GM19035 (cell line): ENCODE measurements at regions not wholly inside any gene's neighbourhood (a gene's known extent, or its start where the extent isn't known, plus 50 kb on each side); places are given as distances from the start of the nearest gene placed in this dataset.
A peak's percentile ranks its signal among the peaks of the same experiment; 100 is the strongest.
"Not testable (repeated sequence)": the region's sequence is repeated elsewhere in the genome, so short reads cannot be mapped to it uniquely, and the experiment has no call there.

ENCODE experiments used
- ATAC-seq: cut with Tn5 transposase; IDR thresholded peaks from one replicate; pipeline ENCODE4 v1.9.1; 2021; ENCODE audit not compliant: unreplicated experiment

DNA sequence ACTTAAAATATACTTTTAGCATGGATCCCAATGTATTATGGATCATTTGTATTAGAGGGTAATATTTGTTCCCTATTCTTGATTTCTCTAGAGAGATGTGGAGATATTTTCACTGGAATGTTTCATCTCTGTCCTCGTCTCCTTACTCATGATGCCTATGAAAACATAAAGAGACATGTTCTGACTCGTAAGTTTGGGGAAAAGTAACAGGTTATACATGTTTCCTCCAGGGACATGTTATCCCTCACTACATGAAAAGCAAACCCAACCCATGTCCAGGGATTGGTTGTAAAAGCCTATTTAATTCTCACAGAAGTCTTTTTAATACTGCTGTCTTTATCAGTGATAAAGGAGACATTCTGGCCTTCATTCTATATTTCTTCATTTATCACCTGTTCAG lies 621.4 kb downstream of the GABRG1 start:
- ATAC-seq: no peak

DNA sequence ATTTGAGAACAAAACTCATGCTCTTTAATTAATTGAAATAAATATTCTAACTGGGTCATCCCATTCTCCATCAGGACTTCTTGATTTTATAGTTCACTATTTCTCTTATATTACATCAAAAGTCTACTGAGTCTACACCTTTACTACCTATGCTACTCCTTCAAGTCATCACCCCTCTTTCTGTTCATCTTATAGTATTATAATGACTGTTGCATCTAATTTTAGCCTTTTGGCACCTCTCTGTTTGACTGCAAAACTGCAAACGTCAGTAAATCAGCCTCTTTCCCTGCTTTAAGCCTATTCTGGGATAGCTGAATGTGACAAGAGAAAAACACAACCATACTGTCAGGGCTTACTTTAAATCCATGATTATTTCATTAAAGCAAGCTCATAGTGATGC lies 639.1 kb downstream of the GABRG1 start:
- ATAC-seq: no peak

DNA sequence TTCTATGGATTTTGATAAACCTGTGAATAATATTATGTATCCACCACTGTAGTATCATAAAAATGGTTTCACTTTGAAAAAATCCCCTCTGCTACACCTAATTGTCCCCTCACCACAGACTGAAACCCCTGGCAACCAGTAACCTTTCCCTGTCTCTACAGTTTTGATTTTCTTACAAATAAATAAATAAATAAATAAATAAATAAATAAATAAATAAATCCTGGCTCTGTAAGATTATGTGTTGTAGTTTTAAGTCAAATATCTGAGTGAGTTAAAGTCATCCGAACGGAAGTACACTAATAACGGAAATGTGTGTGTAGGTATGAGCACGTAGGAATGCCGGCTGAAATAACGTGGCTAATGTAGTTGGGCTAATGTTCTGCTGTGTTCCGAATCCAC lies 641.5 kb downstream of the GABRG1 start:
- ATAC-seq: no peak

DNA sequence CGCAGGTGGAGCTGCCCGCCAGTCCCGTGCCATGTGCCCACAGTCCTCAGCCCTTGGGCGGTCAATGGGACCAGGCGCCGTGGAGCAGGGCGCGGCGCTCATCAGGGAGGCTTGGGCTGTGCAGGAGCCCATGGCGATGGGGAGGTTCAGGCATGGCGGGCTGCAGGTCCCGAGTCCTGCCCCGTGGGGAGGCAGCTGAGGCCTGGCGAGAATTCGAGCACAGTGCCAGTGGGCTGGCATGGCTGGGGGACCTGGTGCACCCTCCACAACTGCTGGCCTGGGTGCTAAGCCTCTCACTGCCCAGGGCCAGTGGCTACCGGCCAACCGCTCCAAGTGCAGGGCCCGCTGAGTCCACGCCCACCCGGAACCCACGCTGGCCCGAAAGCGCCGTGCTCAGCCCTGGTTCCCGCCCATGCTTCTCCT lies 646.5 kb downstream of the GABRG1 start:
- ATAC-seq: no peak

DNA sequence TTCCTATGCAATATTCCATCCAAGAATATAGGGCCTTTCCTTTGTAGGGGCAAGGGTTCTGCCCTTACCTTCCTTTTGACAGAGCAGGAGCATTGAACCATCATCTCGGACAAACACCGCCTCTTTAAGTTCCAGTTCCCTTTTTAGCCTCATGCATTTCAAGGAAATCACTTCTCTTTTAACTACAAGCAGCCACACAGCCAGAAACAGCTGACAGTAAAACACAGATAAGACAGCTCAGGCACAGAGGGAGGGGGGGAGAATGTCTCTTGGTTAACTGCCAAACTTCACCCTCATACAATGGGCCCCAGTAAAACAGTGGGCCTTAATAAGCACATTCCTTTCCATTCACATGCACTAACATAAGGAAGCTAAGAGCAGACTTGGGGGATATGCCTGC lies 648.3 kb downstream of the GABRG1 start:
- no peak for ATAC-seq

DNA sequence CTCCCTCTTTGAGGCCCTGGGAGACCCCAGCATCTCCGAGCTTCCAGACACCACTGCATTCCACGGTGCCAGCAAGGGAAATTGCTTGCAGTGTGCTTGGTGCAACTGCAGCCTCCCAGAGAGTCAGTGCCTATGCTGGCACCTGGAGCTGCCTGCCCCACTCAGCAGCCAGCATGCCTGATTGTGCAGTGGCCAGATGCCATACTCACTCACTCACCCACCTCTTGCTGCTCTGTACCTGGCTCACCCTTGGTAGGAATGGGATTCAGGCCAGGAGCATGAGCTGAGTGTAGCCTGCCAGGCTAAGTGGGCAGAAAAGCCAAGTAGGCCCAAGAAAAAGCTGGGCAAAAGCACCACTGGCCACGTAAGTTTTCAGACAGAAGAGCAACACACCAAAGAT lies 651.4 kb downstream of the GABRG1 start:
- no peak for ATAC-seq

DNA sequence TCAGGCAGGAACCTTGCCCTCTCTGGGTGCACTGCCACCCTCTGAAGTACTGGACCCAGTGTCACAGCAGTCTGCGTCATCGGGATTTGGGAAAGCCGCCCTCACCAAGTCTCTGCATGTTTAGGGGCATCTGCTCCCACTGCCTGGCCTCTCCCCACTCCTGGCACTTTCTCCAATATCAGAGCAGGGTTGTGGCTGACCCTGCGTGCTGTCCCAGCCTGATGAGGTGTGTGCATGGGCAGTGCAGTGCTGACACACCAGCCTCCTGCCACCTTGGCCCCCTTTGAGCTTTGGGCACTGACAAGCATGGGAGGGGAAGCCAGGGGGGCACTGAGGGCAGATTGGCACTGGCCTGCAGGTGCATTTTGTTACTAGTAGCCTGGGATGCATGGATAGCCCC lies 652.5 kb downstream of the GABRG1 start:
- ATAC-seq: no peak

DNA sequence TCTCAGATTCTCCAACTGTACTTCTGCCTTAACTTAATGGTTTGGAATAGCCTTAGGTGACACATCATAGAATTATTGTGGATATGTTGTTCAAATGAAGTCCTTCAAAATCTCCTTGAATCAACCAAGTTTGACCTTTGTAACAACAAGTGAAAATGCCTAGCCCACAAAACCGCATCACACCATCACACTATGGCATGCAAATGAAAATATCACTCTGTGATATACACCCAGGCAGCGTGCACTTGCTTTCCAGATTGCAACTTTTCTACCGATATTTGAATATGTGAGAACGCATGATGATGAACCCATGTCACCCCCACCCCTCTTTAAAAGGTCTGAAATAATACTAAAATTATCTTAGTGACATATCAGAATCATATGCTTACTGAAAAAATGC lies 656.7 kb downstream of the GABRG1 start:
- no peak for ATAC-seq

DNA sequence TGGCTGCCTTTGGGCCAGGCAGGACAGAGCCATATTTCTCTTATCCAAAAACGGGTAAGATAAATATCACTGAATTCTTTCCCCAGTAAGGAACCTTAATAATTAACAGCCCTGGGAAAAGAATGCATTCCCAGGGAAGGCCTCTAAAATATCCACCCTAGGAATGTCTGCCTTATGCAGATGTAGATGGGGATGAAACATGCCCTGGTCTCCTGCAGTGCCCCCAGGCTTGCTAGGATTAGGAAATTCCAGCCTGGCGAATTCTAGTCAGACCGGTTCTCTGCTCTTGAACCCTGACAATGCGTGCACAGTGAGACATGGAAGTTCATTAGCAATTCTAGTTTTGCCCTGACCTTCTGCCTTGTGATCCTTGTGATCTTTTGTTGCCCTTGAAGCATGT lies 663.7 kb downstream of the GABRG1 start:
- ATAC-seq: not testable (repeated sequence)

DNA sequence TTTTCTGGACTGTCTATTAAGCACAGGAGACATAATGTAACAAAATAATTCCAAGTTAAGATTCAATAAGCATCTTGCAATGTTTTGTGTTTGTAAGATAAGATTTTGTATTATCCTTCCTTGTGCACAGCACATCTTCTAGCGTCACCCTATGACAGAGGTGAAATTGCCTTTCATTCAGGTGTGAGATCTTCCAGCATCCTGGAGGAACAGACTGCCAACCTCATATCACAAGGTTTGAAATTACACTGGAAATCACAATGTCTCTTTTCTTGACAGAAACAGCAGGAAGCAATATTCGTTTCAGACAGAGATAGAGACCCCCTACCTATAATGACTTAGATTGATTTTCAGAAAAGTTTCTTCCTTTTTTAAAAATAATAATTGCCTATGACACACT lies 668.6 kb downstream of the GABRG1 start:
- ATAC-seq: no peak

DNA sequence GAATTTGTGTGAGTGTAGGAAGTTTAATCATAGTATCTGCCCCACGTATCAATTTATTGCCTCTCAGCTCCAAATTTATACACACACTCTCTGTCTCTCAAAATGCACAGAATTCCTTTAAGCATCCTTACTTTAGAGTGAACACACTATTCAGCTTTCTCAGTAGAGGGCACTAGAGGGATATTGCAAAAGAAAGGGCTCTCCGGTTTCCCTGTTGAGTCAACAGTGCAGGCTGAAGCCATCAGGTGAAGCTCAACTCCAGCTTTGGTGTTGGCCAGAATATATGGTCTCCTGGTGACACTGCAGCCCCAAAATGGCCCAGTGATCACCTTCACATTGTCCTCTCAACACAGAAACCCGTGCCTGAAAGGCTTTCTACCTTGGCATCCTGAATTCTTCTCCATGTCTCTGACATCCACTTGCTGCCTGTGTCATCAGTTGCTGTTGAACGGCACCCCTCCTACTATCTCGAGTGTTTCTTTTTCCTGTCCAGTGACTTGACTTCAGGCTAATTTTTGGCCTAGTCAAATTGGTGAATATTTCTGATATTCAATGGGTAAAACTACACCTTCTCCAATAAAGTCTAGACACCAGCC lies 670.5 kb downstream of the GABRG1 start:
- no peak for ATAC-seq

DNA sequence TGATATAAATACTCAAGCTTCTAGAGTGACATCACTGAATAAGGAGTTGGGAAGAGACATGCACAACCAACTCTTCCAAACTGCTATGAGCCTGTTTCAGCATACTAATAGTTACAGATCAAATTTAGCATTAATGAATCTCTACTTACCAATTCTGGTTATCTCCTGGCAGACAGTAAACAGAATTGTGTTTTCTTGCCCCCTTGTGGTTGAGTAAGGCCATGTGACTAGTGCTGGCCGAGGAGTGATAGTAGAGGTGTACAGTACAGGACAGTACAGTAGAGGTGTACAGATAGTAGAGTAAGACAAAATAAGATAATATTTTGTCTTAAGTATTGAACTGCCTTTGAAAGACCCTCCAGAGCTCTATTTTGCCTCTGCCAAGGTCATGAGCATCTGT lies 681.4 kb downstream of the GABRG1 start:
- ATAC-seq: peak; percentile 69

DNA sequence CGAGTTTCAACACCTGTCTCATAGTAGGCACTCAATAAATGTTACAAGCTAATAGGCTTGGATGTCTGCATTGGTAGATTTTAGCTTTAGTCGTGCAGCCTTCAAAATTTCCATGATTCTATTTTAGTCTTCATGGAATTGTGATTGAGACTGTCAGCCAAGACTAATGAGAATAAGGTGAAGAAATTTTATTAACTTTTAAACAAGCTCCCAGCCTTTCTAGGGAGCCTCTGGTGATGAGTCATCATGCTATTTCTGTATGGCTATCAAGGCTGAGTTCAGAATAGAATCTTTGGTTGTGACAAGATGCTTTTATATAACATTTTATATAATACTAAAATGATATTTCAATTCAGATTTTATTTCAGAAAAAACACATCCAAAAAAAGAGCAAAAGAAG lies 685.8 kb downstream of the GABRG1 start:
- no peak for ATAC-seq

DNA sequence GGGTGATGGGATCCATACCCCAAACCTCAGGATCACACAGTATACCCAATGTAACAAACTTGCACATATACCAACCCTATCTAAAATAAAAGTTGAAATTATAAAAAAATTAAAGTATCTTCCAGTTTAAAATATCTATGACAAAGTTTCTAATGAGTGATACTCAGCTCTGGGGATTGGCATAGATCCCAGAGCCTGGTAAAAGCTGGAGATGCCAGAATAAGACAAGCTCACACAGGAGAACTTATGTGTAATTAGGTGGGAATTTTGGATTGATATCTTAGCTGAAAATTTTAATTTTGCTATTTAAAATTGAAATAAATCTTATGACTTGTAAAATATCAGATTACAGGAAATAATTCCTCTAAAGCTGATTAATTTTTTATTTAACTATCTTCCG lies 686.5 kb downstream of the GABRG1 start:
- no peak for ATAC-seq

DNA sequence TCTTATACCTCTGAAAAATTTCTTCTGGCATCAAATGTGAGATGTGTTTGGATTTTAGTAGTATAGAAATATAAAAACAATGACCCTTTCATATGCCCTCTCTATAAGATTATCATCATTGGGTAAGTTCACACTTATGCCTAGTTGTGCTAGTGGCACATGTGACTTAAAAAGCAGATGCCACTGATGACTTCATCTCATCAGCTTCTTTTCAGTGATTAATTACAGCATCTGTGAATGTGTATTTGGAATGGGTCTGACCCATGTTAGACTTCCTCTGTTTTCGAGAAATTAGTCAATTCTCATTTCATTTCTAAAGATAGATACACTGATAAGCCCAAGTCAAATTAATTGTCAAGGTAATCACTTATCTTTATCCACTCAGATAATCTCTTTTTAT lies 698.7 kb downstream of the GABRG1 start:
- ATAC-seq: no peak

DNA sequence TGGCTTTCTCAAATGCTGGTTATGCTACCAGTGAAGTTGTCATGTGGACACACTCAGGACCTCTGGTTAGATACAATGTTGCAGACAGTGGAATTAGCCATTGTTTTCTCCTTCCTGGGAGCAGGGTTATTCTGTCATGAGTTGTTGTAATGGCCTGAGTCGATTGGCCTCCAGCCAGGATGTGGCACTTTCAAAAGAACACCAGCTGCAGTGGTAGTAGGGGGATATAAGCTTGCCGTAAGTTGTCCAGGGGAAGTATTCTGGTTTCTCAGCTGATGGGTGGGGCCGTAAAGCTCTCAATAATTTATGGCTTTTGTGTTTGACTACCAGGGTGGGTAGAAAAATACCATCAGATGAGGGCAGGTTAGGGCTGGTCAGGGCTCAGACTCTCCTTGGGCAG lies 697.5 kb upstream of the GNPDA2 start:
- no peak for ATAC-seq

DNA sequence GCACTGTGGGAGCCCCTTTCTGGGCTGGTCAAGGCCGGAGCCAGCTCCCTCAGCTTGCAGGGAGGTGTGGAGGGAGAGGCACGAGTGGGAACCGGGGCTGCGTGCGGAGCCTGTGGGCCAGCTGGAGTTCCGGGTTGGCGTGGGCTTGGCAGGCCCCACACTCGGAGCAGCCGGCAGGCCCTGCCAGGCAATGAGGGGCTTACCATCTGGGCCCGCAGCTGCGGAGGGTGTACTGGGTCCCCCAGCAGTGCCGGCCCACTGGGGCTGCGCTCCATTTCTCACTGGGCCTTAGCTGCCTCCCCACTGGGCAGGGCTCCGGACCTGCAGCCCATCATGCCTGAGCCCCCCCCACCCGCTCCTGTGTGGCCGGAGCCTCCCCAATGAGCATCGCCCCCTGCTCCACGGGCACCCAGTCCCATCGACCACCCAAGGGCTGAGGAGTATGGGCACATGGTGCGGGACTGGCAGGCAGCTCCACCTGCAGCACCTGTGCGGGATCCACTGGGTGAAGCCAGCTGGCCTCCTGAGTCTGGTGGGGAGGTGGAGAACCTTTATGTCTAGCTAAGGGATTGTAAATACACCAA lies 693.8 kb upstream of the GNPDA2 start:
- not testable (repeated sequence) for ATAC-seq

DNA sequence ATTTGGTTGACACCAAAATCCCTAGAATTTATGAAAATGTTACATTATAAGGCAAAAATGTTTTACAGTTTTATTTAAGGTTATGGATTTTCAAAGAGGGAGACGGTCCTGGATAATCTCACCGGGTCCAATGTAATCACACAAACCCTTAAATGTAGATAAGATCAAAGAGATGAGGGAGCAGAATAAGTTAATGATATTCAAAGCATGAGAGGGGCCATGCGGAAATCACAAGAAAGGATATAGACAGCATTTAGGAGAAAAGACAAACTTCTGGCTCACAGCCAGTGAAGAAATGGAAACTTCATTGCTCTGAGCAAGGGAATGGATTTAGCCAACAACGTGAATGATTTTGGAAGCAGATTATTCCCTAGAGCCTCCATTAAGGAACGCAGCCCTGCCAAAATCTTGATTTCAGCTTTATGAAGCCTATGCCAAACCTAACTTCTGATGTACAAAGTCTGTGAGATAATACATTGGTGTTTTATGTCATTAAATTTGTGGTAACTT lies 684.4 kb upstream of the GNPDA2 start:
- ATAC-seq: no peak

DNA sequence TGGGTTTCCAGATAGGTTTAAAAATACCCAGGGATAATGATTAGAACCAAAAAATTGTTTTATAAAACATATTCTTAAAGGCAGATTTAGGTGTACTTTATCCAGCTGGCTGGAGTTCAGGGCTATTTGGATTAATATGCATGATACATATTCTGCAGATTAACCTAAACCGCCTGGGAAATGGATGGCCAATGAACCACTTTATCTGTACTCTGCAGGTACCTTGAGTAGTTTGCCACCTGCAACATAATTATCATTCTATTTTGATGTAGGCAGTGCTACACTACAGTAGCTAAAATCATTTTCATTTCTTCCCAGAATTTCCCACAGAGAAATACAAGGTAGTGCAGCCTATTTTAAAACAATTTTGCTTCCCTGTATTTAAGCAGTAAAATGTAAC lies 683.2 kb upstream of the GNPDA2 start:
- no peak for ATAC-seq

DNA sequence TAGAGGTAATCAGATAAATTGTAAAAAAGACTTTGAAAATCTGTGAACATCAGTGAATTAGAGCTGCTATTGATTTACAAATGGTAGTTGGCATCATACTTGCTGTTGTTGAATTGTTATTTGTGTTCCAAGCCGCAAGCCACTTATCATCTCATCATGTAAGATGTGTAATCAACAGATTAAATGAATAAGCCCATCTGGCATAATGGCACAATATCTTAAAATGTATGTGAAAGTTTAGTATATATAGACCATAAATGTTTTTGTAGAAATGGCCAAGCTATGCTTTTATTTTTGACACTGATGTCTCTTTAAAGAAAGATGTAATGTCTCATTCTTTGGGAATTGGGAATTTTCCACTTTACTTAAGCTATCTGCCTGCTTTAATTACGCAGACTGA lies 682.6 kb upstream of the GNPDA2 start:
- no peak for ATAC-seq

DNA sequence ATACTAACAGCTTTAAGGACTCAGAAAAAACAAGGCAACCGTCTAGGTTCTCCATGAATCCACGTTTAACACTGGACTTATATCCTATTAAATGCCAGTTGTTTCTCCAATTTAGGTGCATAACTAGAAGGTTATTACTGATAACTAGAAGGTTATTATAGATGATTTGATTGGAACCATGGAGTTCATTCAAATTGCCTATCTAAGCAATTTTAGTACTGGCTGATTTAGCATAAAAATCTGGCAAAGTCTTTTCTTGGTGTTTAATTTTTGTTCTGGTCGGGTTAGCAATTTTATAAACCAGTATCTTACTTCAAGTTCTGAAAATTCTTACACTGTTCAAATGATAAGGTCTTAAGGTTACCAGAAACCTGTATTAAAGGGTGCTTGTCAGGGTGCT lies 672.8 kb upstream of the GNPDA2 start:
- ATAC-seq: no peak

DNA sequence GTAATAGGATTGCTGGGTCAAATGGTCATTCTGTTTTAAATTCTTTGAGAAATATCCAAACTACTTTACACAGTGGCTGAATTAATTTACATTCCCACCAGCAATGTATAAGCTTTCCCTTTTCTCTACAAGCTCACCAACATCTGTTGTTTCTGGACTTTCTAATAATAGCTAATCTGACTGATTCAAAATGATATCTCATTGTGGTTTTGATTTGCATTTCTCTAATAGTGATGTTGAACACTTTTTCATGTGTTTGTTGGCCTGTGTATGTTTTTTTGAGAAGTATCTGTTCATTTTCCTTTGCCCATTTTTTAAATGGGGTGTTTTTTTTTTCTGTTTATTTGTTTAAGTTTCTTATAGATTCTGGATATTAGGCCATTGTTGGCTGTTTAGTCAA lies 659.0 kb upstream of the GNPDA2 start:
- ATAC-seq: no peak

DNA sequence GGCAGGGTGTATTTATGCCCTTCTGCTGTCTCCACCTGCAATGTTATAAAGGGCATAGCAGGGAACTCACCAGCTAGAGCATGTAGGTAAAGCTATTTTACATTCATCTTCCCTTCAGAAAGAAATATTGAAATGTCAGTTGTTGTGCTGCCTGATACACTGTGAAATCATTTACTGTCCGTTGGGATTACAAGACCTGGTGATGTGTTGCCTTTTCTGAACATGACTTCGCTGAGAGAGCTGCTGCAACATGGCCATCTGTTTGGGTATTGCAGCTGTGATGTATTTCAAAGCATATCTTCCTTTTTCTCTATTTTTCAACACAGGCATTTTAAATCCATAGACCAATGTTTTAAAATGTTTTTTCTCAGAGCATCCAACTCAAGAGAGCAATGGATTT lies 644.1 kb upstream of the GNPDA2 start:
- ATAC-seq: no peak
